COR-L47 (cell line): ENCODE measurements at regions not wholly inside any gene's neighbourhood (a gene's known extent, or its start where the extent isn't known, plus 50 kb on each side); places are given as distances from the start of the nearest gene placed in this dataset.

Source experiments
- DNase-seq: peaks from one replicate; lab custom pipeline; 2025; lab: John Stamatoyannopoulos, UW

- no peak for DNase-seq
These were observed 153.5 kb upstream of the RPL38 start for GRCh38 chr17:74049967-74050458.

DNA sequence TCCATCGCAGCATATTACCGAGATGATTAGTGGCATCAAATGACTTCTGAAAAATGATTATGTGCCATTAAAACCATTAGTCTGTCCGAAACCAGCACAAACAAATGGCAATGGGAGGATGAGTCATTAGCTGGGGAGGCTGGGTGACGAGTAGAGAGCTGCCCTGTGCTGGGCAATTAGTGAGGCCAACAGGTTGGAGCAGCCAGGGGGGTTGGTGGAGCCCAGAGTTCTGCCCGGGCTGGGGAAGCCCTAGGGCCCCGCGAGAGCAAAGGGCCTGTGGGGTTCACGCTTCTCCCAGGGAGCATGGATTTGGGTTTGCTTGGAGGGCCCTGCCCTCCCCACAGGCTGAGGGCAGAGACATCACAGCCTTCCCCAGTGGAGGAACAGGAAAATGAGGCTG is 152.1 kb upstream of the RPL38 start:
- DNase-seq, result no peak

GRCh38 chr17:74052993-74053711 is 150.3 kb upstream of the RPL38 start:
- no peak for DNase-seq

- no peak for DNase-seq
These were observed 149.8 kb upstream of the RPL38 start for GRCh38 chr17:74053712-74054078.

- no peak for DNase-seq
These were observed 149.2 kb upstream of the RPL38 start for GRCh38 chr17:74054249-74054648.

DNA sequence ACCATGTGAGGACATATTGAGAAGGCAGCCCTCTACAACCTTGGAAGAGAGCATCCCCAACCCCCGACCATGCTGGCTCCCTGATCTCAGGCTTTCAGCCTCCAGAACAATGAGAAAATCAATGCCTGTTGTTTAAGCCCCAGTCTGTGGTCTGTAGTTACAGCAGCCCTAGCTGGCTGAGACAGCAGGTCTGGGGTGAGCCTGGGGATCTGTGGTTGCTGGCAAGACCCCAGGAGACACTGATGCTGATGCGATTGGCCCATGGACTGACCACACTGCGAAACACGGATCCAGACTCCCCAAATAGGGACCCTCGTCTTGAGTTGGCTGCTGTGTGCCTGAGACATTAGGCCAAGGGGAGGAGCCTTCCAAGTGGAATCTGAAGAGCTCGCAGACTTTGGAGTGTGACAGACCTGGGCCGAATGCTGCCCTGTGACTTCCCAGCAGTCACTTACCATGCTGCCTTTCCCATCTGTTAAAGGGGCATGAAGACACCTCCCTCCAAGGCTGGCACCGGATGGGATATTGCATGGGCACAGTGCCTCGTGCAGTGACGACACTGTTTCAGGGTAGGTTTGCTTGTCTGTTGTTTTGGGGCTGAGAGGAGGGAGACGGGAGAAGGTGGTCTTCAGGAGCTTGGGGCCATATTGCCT is 147.8 kb upstream of the RPL38 start:
- peak; percentile 42 for DNase-seq

DNA sequence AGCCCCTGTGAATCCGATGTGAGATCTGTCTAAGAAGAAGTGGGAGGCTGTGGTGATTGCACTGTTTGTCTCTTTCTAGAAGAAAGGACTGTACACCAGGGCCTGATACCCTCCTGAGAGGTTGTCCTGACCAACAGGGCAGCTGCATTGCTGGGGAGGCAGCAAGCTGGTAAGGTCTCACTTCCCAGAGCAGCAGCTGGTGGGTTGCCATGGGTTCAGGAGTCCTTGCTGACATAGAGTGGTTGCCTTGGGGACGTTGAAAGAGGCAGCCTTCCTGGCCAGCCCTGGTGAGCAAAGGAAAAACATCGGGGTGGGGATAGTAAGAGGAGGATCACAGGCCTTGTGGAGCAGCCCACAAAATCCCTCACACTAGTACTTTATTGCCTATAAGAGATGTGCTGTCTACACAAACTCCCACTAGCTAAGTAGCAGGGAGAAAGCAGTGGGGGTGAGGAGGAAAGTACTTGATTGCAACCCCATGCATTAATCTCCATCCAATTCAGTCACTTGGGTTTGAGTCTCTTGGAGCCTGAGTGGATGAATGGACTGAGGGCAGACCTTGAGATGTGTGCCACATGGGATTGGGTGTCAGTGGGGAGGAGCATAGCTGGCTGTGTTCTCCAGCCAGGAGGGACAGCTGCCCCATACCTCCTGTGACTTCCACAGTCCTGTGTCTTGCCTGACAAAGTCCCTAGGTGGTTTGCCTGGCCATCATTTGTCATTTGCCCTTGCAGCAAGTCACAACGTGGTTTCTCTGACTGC is 143.8 kb upstream of the RPL38 start:
- DNase-seq, result peak; percentile 83

- no peak for DNase-seq
These were observed 141.7 kb upstream of the RPL38 start for GRCh38 chr17:74061758-74062157.

DNA sequence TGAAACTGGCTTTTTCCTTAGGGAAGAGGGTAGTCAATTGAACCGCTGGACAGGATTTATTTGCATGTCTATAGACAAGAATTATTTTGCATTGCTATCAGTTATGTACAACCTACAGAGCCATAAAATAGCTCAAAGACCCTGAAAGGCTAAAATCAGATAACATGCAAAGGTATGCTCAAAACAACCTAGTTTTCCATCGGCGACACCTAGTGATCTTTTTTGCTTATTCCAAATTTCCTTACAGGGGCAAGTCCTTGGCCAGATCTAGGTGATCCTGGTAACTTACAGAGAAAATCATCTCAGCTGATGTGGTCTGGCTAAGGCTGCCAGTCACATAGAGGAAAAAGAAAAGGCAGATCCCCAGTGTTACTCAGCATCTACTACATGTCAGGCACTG is 141.2 kb upstream of the RPL38 start:
- DNase-seq, result no peak

DNA sequence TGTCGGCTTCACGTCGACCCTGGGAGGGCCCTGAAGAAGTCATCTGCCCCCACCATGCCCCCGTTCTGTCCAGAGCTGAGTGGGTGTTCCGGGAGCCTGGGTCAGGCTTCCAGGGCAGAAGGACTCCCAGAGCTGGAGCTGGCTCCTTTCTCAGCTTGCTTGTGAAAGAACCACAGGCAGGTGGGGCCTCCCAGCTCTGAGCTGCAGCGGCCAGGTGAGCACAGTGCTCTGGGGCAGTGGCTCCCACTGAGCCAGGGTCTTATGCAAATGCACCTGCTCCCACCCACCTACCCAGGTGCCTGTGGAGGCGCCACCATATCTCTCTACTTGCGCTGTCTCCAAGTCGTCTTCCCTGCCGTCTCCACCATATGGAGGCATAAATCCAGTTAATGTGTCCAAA is 140.0 kb upstream of the RPL38 start:
- DNase-seq, result no peak

GRCh38 chr17:74070374-74070773 is 133.1 kb upstream of the RPL38 start:
- no peak for DNase-seq

GRCh38 chr17:74070998-74071679 is 132.3 kb upstream of the RPL38 start:
- no peak for DNase-seq

DNA sequence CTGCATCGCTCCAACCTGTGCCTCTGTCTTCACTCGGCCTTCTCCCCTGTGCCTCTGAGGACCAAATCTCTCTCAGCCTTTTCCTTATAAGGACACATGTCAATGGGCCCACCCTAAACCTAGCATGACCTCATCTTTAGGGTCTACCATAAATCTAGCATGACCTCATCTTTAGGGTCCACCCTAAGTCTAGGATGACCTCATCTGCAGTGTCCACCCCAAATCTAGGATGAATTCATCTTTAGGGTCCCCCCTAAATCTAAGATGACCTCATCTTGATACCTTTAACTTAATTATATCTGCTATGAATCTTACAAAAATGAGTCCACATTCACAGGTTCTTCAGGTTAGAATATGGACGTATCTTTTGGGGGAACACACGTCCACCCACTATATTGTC is 131.1 kb upstream of the RPL38 start:
- DNase-seq, result no peak

GRCh38 chr17:74076446-74076845 is 127.0 kb upstream of the RPL38 start:
- no peak for DNase-seq

GRCh38 chr17:74077231-74077630 is 126.2 kb upstream of the RPL38 start:
- DNase-seq, result no peak

GRCh38 chr17:74078363-74078941 is 125.0 kb upstream of the RPL38 start:
- no peak for DNase-seq

- no peak for DNase-seq
These were observed 123.8 kb upstream of the RPL38 start for GRCh38 chr17:74079537-74080300.

DNA sequence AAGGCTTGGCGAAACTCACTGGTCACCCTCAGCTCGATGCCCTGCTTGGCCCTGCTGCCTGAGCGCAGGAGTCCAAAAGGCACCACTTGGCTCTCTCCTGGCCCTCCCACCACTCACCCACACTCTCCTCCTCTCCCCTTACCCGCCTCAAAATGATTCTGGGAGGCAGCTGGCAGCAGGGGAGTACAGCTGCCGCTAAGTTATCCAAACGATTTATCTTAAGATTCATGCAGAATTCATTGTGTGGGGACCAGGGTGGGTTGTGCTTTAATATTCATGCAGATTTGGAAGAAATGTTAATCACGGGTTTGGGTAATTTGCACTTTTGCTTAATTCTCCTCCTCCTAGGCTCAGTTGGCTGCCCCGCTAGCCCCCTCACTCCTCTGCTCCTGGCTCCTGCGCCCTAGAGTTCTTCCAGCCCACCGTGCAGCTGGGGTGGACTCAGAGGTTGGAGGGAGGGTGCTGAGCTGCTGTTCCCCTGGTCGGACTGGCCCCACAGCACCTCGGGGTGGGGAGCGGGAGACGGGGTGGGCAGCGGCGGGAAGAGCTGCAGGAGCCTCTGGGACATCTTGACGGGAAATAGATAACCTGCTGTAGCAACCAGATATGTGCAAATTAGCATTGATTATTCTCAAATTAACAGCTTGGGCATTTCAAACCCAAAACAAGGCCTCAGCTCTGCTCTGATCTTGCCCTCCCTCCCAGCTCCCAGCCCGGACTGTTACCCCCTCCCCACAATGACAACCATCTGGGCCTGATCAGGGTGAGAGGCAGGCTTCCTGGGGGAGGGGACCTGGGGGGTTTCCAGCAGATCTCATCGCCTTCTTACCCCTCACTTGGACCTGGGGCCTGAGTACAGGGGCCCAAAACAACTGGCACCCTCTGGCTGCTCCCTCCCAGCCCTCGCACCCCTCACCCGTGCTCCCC is 122.6 kb upstream of the RPL38 start:
- DNase-seq, result no peak

DNA sequence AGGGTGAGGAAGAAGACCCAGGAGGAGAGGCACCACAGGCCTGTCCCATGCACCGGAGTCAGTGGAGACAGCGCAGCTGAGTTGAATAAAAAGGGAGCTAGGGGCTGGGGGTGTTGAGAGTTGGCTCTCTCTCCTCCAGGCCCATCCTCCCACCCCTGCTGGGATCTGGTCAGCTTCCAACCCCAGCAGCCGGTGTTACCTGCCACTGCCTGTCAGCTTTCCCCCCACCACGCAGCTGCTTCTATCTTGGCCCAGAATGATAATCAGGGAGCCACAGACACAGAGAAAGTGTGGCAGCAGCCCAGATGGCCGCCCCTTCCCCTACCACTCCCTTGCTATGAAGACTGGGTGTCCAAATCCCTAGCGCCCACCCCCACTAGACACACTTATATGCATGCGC is 120.6 kb upstream of the RPL38 start:
- peak; percentile 78 for DNase-seq

- DNase-seq, result no peak
These were observed 120.2 kb upstream of the RPL38 start for GRCh38 chr17:74083321-74083720.
